NCI-H2029 (cell line): ENCODE measurements at regions not wholly inside any gene's neighbourhood (a gene's known extent, or its start where the extent isn't known, plus 50 kb on each side); places are given as distances from the start of the nearest gene placed in this dataset.
"Not testable (repeated sequence)": the region's sequence is repeated elsewhere in the genome, so short reads cannot be mapped to it uniquely, and the experiment has no call there.

Experiments used
- DNase-seq: peaks from one replicate; lab custom pipeline; 2025; lab: John Stamatoyannopoulos, UW

DNA sequence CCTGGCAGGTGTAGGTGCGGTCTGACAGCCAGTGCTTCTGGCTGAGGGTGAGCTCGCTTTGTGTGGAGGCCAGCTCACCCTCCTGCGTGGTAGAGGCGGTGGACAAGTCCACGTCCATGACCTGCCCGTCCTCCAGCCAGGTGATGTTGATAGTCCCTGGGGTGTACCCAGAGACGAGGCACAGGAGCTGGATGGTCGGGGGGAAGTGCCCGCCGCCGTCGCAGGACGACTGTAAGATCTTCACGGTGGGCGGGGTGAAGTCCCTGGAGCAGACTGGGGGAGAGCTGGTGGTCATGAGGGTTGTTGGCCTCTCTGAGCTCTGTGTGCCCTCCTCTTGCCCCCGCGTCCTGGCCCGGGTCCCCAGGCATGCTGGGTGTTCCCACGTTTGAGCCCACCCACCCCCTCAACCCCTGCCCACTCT, 74.6 kb downstream of the TMEM121 start:
- no peak for DNase-seq

DNA sequence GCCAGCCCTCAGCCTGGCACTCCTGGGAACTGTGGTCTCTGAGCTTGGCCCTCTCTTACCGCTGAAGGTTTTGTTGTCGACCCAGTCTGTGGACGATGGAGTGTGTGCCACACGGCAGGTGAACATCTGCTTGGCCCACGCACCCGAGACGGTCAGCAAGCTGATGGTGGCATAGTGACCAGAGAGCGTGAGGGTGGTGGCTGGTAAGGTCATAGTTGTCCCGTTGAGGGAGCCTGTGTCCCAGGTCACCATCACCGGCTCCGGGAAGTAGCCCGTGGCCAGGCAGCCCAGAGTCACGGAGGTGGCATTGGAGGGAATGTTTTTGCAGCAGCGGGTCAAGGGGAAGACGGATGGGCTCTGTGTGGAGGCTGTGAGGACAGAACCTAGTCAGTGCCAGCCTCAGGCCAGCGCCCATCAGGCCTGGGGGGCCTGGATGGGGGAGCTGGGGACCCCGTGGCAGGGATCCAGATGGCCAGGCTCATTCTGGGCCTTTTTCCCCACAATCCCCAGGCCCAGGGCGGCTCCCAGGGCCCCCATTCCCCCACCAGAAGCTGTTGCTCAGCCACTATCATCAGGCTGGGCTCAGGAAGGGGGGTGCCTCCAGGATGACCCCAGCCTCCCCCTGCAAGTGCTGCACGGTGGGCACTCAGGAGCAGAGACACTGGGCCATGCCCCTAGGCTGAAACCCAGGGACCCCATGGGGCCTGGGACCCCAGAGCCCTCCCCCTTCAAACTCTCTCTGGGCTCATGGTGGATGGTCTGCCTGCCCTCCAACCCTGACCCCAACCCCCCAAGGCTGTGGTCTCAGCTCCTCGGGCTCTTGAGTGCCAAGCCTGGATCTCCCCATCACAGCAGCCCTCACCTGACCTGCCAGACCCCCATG, 75.2 kb downstream of the TMEM121 start:
- no peak for DNase-seq

DNA sequence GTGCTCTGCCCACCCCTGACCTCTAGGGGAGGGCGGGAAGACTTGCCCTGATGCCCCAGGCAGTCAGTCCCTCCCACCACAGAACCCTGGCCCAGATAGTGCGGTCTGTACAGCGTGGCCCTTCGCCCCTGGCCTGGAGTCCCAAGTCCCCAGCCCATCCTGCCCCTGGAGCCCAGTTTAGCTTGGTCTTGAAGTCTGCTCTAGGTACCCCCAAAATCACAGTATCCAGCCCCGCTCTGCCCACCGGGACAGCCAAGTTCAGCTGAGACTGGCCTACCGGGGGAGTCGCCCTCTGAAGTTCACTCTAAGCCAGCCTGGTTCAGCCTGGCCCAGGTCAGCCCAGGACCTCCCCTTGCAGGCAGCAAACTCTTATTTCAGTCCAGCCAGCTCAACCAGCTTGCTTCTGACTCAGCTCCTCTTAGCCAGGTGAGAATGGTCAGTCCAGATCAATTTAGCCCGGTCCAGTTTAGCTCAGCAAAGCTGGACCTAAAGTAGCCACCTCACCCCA, 75.9 kb downstream of the TMEM121 start:
- DNase-seq = no peak

DNA sequence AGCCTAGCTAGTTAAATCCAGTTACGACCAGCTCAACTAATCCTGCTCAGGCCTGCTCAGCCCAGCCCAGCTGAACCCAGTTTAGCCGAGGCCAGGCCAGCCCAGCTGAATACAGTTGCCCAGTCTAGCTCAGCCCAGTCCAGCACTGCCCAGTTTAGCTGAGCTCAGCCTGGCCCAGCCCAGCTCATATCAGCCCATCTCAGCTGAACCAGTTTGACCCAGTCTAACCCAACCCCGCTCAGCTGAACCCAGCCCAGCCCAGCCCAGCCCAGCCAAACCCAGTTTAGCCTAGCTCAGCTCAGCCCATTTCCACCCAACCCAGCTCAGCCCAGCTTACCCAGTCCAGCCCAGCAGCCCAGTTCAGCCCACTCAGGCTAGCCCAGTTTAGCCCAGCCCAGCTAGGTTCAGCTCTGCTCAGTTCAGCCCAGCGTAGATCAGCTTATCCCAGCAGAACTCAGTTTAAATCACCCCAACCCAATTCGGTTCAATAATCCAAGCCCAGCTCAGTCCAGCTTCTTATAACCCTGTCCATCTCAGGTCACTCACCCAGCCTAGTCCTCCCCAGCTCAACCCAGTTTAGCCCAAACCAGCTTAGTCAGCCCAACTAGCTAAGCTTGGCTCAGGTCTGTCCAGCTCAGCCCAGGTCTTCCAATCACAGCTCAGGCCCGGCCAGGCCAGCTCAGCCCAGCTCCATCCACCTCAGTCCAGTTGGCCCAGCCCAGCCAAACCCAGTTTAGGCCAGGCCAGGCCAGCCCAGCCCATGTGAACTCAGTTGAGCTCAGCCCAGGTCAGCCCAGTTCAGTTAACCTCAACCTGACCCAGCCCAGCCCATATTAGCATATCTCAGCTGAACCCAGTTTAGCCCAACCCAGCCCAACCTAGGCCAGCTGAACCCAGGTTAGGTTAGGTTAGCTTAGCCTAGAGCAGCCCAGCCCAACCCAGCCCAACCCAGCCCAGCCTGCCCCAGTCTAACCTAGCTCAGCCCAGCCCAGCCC, 76.7 kb downstream of the TMEM121 start:
- no peak for DNase-seq

DNA sequence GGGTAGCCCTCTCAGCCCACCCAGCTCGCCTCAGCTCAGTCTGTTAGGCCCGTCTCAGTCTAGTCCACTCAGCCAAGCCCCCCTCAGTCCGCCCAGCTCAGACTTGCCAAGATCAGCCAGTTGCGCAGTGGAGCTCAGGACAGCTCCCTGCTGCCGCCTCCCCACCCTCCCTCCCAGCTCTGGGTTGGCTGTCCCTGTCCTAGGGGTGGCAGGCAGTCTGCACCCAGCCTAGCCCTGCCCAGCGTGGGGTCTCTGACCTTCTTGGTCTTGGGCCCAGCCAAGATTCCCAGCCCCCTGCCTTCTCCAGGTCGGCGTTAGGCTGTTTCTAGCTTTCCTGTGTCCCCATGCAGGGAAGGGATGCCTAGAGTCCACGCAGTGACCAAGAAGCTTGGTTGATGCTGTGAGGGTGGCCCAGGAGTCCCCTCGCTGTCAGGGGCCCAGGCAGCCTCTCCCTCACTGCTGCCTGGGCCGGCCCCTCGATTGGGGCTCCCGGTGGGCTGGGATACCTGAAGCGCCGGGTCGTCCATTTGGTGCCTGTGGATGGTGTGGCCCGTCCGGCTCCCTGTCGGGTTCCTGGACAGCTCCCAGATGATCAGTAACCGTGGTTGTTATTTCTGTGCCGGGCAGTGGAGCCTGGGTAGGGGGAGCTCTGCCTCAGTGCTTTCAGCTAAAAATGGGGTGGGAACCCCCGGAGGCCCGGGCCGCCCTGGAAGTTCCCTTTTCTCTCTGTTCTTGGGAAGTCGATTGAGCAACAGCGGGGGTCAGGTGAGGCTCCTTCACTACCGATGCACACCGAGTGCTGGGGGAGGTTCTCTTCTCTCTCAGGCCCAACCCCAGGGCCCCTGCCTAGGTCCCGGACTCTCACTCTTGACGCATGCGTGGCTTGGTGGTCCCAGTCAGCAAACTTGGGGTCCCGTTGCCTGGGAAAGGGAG, 78.4 kb downstream of the TMEM121 start:
- not testable (repeated sequence) for DNase-seq

DNA sequence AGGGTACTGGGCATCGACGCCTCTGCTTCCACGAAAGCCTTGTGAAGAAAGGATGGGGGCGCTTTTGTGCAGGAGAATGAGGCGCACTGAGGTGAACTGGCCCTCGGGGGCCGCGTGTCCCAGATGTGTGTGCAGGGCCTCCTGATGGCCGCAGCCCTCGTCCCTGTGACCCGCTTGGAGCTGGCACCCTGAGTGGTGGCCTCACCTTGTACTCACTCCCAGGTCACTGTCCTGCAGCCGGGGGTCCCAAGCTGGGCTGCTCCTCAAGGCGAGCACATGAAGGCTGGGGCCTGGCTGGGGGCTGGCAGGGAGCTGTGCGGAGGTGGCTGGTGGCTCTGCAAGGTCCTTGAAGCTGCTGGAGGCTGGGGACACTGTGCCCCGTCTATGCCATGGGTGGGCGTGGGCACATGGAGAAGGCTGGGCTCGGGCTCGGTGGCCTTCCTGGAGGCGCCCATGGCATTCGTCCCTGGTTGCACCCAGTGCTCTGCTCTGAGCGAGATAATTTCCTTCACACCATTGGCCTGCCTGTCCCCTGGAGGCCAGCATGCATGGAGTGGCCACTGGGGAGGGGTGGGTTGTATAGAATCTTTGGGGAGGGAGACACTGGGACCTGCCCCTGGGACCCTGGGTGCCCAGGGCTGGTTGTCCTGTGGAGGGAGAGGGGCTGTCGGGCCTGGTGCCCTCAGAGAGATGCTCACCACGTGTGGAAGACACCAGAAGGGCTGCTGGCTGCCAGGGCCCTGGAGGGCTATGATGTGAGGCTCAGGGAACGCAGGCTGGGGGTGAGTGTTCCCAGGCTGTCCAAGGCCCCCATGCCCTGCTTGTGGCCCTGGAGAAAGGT, 79.3 kb downstream of the TMEM121 start:
- DNase-seq = no peak

DNA sequence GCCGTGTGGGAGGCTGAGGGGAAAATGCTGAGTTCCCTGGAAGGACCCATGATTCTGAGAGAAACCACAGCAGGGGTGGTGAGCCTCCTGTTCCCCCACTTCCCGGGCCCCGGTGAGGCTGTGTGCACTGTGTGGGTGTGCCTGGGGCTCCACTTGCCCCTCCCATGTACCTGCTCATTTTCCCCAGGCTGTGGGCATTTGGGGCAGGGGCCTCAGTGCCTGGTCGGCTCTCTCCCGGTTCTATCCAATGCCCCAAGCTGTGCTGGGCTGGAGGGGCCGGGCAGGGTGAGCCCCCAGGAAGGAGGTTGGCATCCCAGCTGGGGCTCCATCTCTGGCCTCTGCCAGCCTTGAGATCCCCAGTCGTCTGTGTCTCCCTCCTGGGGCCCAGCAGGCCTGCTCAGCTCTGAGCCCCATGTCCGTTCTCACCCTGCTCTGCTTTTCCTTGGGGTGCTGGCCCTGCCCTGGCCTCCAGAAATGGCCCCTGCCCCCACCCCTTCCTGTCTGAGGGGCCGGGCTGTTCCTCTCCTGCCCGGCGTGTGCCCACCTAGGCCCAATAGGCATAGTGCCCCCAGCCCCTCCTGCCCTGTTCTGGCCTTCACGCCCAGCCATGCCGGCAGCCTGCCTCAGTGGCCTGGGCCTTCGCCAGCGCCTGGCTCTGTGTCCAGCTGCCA, 80.1 kb downstream of the TMEM121 start:
- not testable (repeated sequence) for DNase-seq

DNA sequence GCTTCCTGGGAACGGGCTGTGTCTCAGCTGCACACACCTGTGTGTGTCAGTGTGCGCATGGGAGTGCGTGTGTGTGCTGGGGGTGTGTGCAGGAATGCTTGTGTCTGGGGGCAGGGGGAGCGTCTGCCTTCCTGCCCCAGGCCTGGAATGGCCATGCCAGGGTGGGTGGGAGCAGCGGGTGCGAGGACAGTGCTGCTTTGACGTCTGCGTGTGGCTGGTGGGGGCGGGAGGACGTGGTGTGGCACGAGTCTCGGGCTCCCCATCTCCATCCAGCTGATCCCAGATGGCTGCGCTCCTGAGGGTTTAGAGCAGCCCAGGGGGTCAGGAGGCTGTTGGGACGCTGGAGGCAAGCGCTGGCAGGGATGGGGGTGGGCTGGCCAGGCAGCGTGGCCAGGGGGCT, 80.6 kb downstream of the TMEM121 start:
- DNase-seq = not testable (repeated sequence)

DNA sequence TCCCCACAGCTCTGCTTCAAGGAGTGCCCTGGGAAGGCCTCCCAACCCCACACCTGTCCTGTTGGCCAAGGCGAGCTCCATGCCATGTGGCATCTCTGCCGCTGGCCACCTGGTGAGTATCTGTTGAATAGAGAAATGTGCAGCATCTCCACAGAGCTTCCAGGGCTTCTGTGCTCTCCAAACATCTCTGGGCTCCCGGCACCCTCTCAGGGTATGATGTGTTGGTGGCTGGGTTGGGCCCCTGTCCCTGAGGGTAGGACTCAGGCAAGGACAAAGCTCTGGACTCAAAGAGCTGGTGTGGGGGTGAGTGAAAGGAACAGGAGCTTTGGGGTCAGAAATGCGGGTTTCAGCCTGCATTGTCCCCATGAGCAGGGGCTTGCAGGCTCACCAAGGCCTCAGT, 88.6 kb downstream of the TMEM121 start:
- not testable (repeated sequence) for DNase-seq

DNA sequence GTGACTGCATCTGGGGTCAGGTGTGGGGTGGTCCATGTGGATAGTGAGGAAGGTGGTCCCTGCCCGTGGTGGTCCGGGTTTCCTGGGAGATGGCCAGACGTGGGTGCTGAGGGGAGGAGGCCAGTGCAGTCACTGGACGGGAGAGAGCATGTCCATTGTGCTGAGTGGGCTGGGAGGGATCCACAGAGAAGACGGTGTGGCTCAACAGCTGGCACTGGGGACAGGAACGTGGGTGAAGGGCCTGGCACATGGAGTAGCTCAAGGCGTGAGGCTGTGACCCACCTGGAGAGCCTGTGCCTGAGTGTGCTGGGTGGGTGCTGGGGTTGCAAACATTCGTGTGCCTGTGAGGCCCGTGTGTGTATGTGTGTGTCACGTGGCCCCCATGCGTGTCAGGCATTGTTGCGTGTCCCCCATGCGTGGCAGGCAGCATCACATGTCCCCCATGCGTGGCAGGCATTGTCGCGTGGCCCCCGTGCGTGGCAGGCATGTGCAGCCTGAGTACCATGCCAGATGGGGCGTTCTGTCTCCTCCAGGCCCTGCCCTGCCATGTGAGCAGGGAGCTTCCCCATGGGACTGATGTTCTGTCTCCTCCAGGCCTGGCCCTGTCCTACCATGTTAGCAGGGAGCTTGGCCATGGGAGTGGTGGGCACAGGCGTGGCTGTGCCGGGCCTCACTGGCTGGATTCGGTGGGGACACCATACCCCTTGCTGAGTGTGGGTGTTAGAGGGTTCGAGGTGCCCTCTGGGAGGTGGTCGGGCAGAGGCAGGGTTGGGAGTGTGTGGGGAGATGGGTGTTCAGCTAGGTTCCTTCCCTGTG, 89.8 kb downstream of the TMEM121 start:
- not testable (repeated sequence) for DNase-seq

DNA sequence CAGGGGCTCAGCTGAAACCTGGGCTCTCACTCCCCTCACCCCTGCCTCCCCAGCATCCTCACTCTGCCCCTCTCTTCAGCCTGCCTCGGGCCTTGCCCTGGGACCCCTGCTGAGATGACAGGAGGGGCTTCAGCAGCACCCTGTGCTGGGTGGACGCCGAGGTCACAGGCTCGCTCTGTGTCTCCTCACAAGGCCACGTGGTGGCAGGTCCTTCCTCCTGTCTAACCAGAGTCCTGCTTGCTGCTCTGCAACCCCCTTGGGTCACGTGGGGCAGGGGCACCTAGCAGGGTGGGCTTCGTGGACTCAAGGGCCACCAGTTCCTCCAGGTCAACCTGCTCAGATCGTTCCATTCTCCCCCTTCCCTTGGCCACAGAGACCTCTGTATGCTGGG, 90.4 kb downstream of the TMEM121 start:
- no peak for DNase-seq

DNA sequence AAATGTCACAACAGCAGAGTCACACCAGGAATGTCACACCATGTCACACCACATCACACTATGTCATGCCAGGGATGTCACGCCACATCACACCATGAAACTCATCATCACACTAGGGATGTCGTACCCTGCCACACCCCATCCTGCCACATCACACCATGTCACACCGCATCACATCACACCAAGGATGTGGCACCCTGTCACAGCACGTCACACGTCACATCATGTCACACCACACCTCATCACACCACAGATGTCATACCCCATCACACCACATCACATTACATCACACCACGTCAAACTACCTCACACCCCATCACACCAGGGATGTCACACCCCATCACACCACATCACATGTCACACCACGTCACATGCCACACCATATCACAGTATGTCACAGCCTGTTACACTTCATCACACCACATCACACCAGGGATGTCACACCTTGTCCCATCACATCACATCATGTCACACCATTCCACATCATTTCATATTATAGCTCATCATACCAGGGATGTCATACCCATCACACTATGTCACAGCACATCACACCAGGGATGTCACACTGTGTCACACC, 90.9 kb downstream of the TMEM121 start:
- no peak for DNase-seq

DNA sequence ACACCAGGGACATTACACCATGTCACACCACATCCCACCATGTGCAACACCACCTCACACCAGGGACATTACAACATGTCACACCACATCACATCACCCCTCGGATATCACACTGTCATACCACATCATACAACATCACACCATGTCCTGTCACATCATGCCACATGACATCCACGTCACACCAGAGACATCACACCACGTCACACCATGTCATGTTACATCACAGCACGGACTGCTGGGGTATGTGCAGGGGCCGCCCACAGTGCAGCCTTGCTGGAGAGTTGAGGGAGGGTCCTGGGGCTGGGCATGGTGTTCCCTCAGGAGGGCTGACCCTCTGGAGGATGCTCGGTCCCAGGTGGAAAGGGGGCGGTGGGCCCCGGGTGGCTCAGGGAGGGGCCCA, 91.4 kb downstream of the TMEM121 start:
- not testable (repeated sequence) for DNase-seq

DNA sequence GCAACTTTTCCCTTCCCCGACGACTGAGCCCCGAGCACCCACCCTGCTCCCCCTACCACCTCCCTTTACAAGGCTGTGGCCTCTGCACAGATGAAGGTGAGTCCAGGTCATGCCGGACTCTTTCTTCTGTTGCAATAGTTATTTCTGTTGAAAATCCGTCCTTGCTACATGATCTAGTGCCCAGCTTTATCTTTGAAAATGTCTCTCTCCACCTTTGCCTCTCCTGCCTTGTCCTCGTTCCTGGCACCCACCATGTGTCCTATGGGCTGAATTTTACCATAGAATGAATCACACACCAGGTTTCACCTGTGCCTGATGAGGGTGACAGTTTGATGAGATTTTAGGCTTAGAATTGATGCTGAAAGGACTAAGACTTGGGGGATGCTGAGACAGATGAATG, 92.9 kb downstream of the TMEM121 start:
- DNase-seq = not testable (repeated sequence)

DNA sequence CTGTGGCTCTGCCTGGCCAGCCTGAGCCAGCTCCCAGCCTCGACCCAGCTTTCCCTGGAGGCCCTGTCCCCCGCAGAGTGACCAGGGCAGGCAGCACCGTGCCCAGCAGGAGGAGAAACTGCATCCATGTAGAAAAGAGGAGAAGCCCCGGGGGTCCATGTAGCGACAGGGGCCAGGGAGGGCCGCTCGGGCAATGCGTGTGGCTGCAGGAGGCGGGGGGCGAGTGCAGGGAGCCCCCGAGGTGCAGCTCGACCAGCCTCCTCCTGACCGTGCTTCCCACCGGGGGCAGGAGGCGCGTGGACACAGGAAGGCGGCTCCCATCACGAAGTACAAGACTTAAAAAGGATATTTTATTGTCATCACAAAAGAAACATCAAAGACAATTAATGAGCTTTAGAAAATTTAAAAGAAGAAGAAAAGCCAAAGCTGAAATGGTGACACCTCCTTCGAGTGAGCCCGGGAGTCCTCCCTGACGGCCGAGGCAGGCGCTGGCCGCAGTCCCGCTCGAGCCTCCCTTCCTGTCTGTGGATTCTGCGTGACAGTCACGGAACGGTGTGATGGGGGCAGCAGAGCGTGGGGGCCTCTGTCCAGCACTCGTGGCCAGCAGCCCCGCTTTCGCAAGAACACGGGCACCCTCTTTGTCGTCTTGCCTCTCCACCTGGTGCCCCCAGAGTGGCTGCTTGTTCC, 93.9 kb downstream of the TMEM121 start:
- DNase-seq = not testable (repeated sequence)

DNA sequence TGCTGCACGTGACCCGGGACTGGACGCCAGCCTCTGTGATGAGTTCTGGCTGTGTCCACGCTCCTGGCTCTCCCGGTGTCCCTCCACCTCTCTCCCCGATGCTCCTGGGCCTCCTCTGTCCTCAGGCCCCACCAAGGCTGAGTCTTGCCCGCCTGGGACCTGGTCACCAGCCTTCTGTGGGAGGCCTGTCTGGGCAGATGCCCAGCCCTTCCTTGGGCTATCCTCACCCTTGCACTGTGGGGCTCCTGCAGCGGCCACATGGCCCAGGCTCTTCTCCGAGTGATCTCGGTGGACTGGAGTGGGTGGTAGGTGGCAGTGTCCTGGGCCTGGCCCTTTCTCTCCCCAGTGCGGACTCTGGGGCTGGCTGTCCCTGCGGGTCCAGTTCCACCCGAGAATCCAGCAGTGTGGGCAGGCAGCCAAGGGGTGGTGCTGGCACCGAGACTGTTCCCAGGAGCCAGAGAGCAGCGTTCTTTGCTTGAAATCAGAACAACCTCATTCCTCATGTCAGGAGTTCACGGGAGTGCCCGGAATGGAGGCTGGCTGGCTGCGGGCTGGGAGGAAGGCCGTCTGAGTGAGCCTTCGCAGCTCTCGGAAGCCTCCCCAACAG, 94.6 kb downstream of the TMEM121 start:
- DNase-seq = not testable (repeated sequence)
